Stimulated activated CD4-positive, alpha-beta T cell treated with anti-CD3 and anti-CD28 coated beads, Interleukin-4, amount 100 ng/mL, for 48 hours (primary cell): ENCODE measurements at regions not wholly inside any gene's neighbourhood (a gene's known extent, or its start where the extent isn't known, plus 50 kb on each side); places are given as distances from the start of the nearest gene placed in this dataset.
"Not testable (repeated sequence)": the region's sequence is repeated elsewhere in the genome, so short reads cannot be mapped to it uniquely, and the experiment has no call there.

Experiments
- DNase-seq, 2 donors: peaks; one replicate each; pipeline ENCODE4 v3.0.0-alpha.2; 2020; ENCODE audit warnings: low read depth in 2 of 2

DNA sequence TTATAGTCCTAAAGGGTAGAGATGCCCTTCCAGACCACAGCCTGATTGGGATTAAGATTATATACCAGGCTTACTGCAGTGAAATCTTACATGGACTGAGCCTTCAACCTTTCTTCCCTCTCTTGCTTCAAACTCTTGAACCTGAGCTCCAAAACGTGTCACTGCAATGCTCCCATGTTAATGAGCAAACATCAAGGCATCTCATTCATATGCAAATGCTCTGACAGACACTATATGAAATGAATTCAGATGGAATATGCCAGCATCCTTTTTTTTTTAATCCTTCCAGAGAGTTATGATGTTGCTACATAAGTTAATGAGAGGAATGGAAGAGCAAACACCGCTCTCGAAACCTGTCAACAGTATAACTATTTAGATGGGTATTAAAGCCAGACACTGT, 611.9 kb upstream of the CDH11 start:
- DNase-seq: no peak

DNA sequence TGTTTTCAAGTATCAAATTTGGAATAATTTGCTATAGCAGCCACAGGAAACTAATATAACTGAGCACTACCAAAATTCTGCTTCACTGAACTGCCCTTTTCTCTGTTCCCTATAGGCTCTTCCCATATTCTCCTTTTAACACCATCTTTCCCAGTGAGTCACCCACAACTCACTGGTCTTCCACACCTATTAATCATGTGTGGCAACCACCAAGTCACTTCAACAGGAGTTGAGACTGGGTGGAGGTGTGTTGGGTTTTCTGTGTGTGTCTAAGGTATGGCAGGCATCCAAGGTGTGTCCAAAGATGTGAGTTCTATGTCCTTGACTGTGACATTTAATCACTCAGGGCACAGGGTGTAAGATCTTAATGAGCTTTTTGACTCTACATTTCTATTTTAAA, 610.0 kb upstream of the CDH11 start:
- DNase-seq: no peak

GRCh38 chr16:65728652-65729051, 606.8 kb upstream of the CDH11 start:
- no peak for DNase-seq

DNA sequence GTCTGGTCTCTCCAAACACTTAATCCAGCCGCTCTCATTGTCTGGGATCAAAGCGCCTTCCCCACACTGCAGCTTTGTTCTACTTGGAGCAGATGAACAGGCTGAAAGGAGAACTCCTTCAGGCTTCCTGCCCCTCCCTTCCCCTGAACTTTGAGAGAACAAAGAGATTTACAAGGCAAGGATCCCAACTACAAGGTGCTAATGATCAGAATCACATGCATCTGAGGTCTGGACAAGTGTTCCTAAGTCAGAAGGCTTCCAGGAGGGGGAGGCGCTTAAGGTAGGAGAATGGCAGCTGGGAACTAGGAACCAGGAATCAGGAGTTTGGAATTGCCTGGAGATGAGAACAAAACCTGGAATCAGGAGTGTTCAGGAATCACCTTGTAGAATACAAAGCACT, 606.3 kb upstream of the CDH11 start:
- no peak for DNase-seq

GRCh38 chr16:65727534-65728137, 605.8 kb upstream of the CDH11 start:
- DNase-seq: no peak

DNA sequence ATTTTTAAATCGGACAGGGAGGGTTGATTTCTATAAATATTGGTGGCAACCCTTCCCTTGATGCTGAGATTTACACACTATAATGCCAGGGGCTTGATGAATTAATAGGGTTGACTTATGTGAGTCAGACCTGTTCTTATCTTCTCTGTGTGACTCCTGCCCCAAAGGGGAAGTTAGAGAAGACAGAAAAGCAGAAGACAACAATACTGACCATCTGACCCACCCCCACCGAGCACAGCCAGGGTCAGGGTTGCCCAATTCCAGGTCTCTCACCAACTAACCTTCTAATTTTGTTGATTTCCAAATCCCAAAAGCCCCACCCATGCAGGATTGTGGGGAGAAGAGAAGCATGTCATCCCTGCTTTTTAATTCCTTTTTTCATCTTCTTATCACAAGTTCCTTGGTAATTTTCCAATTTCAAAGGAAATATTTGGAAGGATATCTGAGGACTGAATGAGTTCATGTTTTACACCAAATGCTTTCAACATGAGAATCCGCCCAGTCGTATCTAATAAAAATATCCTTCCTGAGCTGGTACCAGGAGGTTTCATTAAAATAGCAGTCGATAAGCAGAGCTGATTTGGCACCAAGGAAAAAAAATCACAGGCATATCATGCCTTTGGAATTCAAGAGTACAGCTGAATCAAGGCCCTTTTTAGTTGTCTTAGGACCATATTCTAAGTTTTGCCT, 603.4 kb upstream of the CDH11 start:
- DNase-seq: no peak

GRCh38 chr16:65722429-65722828, 600.6 kb upstream of the CDH11 start:
- no peak for DNase-seq

DNA sequence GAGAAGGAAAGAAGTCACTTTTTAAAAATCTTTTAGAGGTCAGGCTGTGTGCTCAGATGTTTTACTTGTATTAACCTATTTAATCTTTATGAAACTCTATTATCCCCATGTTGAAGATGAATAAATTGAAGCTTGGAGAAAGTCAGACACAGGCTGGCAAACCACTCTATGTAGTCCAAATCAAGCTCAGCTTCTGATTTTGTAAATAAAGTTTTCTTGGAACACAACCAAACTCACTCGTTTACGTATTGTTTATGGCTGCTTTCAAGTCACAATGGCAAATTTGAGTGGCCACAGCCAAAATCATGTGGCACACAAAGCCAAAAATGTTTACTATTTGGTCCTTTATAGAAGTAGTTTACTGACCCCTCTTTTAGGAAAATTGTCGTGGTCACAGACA, 596.0 kb upstream of the CDH11 start:
- DNase-seq: no peak

DNA sequence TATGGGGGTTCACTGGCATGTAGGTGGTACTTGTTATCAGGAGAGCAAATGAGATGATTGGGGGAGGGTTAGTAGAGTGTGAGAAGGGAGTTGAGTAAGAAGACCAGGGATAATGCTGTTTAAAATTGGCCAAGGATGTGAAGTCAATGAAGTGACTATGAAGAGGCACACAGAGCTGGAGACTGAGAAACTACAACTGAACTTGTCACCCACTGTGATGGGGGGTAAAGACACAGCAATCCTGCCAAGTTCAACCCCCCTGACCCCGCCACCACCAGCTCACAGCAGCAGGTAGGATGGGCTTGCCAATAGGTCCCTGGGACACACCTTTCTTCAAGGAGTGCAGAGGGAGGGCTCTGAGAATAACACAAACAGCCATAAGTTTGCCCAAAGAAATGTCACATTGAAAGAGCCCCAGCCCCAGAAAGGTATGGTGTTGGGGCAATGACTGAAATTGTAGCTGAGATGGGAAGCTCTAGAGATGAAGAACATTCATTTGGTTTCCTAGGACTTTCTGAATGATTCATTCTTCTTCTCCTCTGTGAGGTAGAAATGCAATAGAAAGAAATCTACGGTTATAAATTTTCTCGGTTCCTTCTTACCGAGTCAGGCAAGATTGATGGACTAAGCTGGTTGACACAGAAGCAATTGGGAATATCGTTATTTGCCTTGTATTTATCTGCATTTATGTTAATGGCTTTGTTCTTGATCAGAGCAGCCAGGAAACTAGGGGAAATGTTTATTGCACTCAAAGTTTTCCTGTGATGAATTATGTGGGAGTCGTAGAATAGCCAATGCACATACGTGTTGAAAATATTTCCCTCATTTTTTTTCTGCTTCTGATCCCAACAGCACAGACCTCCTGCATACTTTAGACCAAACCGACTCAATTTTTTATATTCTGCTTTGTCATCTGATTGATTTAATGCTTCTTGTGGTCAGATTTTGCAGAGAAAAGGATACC, 595.2 kb upstream of the CDH11 start:
- DNase-seq: no peak

DNA sequence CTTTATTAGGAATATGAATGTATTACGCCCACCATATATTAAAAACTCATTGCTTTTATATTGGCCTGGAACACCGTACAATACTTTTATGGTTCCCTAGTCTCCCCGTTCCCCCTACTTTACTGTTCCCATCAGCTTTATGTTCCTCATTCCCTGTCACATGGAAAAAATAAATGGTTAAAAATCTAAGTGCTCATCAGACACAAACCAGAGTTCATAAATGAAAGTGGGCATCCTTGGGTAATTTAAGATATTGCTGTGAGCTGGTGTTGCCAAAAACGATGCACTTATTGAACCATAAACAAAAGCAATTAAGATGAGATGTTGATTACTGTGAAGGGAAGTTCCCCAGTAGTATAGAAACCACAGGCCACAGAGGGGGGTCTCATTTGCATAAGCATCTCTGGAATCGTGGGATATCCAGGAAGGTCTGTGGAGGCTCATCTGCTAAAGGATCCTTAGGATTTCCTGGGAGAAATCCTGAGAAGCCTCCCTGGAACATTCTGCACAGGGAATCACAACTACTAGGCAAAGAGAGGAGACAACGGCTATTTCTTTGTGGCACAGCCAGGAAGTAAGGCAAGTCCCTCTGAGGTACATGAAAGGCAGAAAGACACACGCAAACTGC, 591.4 kb upstream of the CDH11 start:
- DNase-seq: no peak

GRCh38 chr16:65710107-65710506, 588.2 kb upstream of the CDH11 start:
- no peak for DNase-seq

GRCh38 chr16:65704866-65705265, 583.0 kb upstream of the CDH11 start:
- no peak for DNase-seq

DNA sequence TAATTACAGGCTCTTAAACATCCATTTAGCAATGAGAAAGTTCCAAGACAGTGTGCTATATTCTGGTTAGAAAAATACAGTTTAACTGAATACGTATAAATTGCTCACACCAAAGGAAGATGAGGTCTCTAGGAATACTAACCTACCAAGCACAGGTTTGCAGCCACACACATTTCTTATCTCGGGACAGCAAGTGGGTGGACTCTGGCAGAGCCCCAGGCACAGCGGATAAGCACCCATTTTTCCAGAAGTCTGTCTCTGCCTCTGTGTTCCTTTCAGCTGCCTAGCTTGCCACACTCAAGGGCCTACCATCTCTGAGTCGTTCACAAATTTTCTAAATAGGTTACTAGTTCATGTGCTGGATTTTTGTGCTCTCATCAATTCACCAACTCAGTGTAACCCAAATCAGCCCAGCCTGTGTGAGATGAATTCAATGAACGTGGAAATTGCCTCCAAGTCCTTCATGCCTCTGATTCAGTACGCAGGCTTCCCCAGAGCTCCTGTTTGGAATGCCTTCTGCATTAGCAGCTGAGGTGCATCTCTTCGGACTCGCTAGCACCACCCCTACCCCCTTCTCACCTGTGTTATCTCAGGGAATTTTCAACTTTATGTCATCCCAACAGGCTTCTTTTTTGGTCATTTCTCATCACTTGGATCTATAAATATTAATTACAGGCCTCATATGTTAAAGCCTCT, 581.0 kb upstream of the CDH11 start:
- no peak for DNase-seq

- no peak for DNase-seq
These were observed 578.7 kb upstream of the CDH11 start for GRCh38 chr16:65700596-65700995.

GRCh38 chr16:65698791-65699321, 577.0 kb upstream of the CDH11 start:
- DNase-seq: no peak

DNA sequence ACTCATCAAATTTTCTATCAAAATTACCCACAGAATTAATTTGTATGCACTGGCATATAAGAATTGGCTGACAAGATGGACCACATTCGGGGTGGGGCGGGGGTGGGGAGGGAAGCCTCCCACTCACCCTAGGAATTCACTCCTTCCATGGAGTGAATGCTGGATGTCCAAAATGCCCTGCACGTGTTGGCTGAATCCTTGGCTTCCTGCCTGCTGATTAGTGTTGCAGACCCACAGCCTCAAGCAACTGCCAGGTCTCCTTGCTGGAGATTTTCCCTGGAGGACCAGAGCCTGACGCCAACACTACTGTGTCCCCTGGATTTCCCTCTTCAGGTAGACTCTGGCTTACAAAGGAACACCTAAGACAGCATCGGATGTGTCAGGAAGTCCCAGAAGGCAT, 575.7 kb upstream of the CDH11 start:
- DNase-seq: no peak

- DNase-seq: no peak
These were observed 575.2 kb upstream of the CDH11 start for GRCh38 chr16:65697065-65697464.

GRCh38 chr16:65691846-65692245, 570.0 kb upstream of the CDH11 start:
- DNase-seq: not testable (repeated sequence)

DNA sequence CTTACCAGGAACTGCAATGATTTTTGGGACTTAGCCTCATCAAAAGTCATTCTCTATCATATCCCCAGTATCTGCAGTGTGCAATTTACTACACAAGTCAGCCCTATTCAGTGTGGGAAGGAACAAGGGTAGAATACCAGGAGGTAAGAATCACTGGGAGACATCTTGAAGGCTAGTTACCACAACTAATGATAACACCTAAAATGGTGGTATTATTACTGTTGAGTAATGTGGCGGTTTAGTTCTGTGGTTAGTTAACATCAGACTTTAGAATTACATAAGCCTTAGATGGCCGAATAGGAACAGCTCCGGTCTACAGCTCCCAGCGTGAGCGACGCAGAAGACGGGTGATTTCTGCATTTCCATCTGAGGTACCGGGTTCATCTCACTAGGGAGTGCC, 567.9 kb upstream of the CDH11 start:
- no peak for DNase-seq

- DNase-seq: no peak
These were observed 566.4 kb upstream of the CDH11 start for GRCh38 chr16:65688301-65688700.

- DNase-seq: no peak
These were observed 562.4 kb upstream of the CDH11 start for GRCh38 chr16:65684230-65684629.
